ENCODE measurements at regions not wholly inside any gene's neighbourhood (a gene's known extent, or its start where the extent isn't known, plus 50 kb on each side); places are given as distances from the start of the nearest gene placed in this dataset.

DNA sequence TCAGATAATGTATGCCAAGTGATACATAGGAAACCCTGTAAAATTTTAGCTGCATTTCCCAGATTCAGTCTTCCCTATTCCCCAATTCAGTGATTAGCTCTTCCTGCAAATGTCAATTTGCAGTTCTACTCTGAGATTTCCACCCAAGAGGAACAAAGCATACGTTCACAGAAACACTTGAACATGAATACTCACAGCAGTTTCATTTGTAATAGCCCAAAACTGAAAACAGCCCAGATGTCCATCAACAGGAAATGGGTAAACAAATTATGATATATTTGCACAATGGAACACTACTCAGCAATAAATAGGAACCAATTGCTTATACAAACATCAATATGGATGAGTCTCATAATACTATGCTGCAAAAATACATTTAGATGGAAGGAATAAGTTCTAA, 194.2 kb downstream of the GXYLT1 start:
- TF ChIP-seq EZH2phosphoT487 (IDR thresholded peaks at IDR 0.05; ENCODE audit: borderline replicate concordance, low read length) (no peak), CTCF (IDR thresholded peaks at IDR 0.05; ENCODE audit: low read depth, low read length, poor library complexity, severe bottlenecking) (no peak)

Measured in DOHH2 (cell line).